IMR-90 (cell line): ENCODE measurements at regions not wholly inside any gene's neighbourhood (a gene's known extent, or its start where the extent isn't known, plus 50 kb on each side); places are given as distances from the start of the nearest gene placed in this dataset.

ENCODE experiments used
- CEBPB ChIP-seq: IDR thresholded peaks from 2 replicates; pipeline ENCODE4 v1.6.1; 2012; ENCODE audit warnings: low read depth, low read length, improper control_type of control experiment
- CHD1 ChIP-seq: IDR thresholded peaks from 2 replicates; pipeline ENCODE4 v1.6.1; 2012; ENCODE audit warnings: low read depth, low read length, improper control_type of control experiment
- CTCF ChIP-seq: conservative IDR thresholded peaks from 2 replicates; pipeline ENCODE4 v1.5.1; 2012; ENCODE audit warnings: mild to moderate bottlenecking, low read depth, low read length, improper control_type of control experiment
- NFE2L2 ChIP-seq: fragments of 150-350 bp; IDR thresholded peaks from 2 replicates; pipeline ENCODE4 v1.6.1; 2016; ENCODE audit warnings: low read depth, mild to moderate bottlenecking, low read length
- POLR2A ChIP-seq: IDR thresholded peaks from 2 replicates; pipeline ENCODE4 v1.6.1; 2012; ENCODE audit warnings: mild to moderate bottlenecking, low read depth, low read length
- RAD21 ChIP-seq: IDR thresholded peaks from 2 replicates; pipeline ENCODE4 v1.6.1; 2012; ENCODE audit warnings: low read length, improper control_type of control experiment
- SMC3 ChIP-seq: fragments of 150-350 bp; IDR thresholded peaks from 2 replicates; pipeline ENCODE4 v1.6.1; 2016; ENCODE audit warnings: low read depth, mild to moderate bottlenecking, antibody characterized with exemption, low read length, moderate library complexity
- USF2 ChIP-seq: fragments of 150-350 bp; IDR thresholded peaks from 2 replicates; pipeline ENCODE4 v1.6.1; 2017; ENCODE audit warnings: mild to moderate bottlenecking, antibody characterized with exemption, low read length, low read depth

- TF ChIP-seq CTCF (no peak), USF2 (no peak), CHD1 (no peak), POLR2A (no peak), NFE2L2 (no peak), CEBPB (no peak), RAD21 (no peak), SMC3 (no peak)
Observed at GRCh38 chr4:82005158-82005557, 368.6 kb downstream of the HNRNPD start.
